GM12891 (cell line): ENCODE measurements at regions not wholly inside any gene's neighbourhood (a gene's known extent, or its start where the extent isn't known, plus 50 kb on each side); places are given as distances from the start of the nearest gene placed in this dataset.

Experiments used
- DNase-seq: peaks from one replicate; pipeline ENCODE4 v3.0.0; 2011; ENCODE audit warnings: low spot score; ENCODE audit not compliant: insufficient read length
- FAIRE-seq: peaks from 2 replicates; lab custom pipeline; 2011; peaks lifted over from hg19 to GRCh38; lab: Jason Lieb, UNC
- PAX5 ChIP-seq: IDR thresholded peaks from 2 replicates; pipeline ENCODE4 v1.6.1; 2011; ENCODE audit warnings: low read length, moderate library complexity, mild to moderate bottlenecking; ENCODE audit not compliant: insufficient read depth, severe bottlenecking
- POLR2A ChIP-seq: IDR thresholded peaks from 2 replicates; pipeline ENCODE4 v1.6.1; 2011; ENCODE audit warnings: low read depth, low read length, control low read depth
- POLR2AphosphoS5 ChIP-seq: IDR thresholded peaks from 2 replicates; pipeline ENCODE4 v1.6.1; 2011; ENCODE audit warnings: low read depth, low read length, control low read depth
- POU2F2 ChIP-seq: IDR thresholded peaks from 2 replicates; pipeline ENCODE4 v1.6.1; 2011; ENCODE audit warnings: low read depth, mild to moderate bottlenecking, control low read depth, low read length, moderate library complexity
- SPI1 ChIP-seq: IDR thresholded peaks from 2 replicates; pipeline ENCODE4 v1.6.1; 2011; ENCODE audit warnings: low read depth, low read length, control low read depth
- TAF1 ChIP-seq: IDR thresholded peaks from 2 replicates; pipeline ENCODE4 v1.6.1; 2011; ENCODE audit warnings: low read depth, low read length, control low read depth

- FAIRE-seq (no peak), DNase-seq (no peak)
- TF ChIP-seq POLR2A (no peak), TAF1 (no peak), POU2F2 (no peak), SPI1 (no peak), PAX5 (no peak)
Measured at GRCh38 chr13:106681997-106682396, 114.1 kb upstream of the ARGLU1 start.

- FAIRE-seq, result no peak
- DNase-seq, result no peak
- TF ChIP-seq POU2F2 (no peak), PAX5 (no peak), POLR2A (no peak), SPI1 (no peak), POLR2AphosphoS5 (no peak), TAF1 (no peak)
Measured at GRCh38 chr13:106681536-106681935, 113.6 kb upstream of the ARGLU1 start.

- TF ChIP-seq PAX5 (no peak), POLR2A (no peak)
- no peak for DNase-seq
- no peak for FAIRE-seq
Measured at GRCh38 chr13:106680796-106681472, 113.0 kb upstream of the ARGLU1 start.

- FAIRE-seq (no peak), DNase-seq (no peak)
- no peak for TF ChIP-seq POU2F2
- TF ChIP-seq POLR2AphosphoS5, result no peak
- TF ChIP-seq PAX5, result no peak
- no peak for TF ChIP-seq SPI1
- no peak for TF ChIP-seq TAF1
- no peak for TF ChIP-seq POLR2A
Measured at GRCh38 chr13:106678646-106679418, 110.9 kb upstream of the ARGLU1 start.

- FAIRE-seq (no peak), DNase-seq (no peak)
- TF ChIP-seq POLR2A (no peak), TAF1 (no peak), SPI1 (no peak), POLR2AphosphoS5 (no peak), PAX5 (no peak), POU2F2 (no peak)
Measured at GRCh38 chr13:106675311-106675710, 107.4 kb upstream of the ARGLU1 start.

- TF ChIP-seq SPI1, result no peak
- no peak for TF ChIP-seq POLR2AphosphoS5
- TF ChIP-seq PAX5, result no peak
- no peak for TF ChIP-seq TAF1
- FAIRE-seq (no peak), DNase-seq (no peak)
Measured at GRCh38 chr13:106660746-106661625, 93.0 kb upstream of the ARGLU1 start.

- TF ChIP-seq SPI1, result no peak
- no peak for TF ChIP-seq POU2F2
- no peak for TF ChIP-seq POLR2A
- no peak for TF ChIP-seq POLR2AphosphoS5
- TF ChIP-seq PAX5, result no peak
- no peak for TF ChIP-seq TAF1
- DNase-seq (no peak), FAIRE-seq (no peak)
Measured at GRCh38 chr13:106657104-106657503, 89.2 kb upstream of the ARGLU1 start.

GRCh38 chr13:106656186-106656585 lies 88.2 kb upstream of the ARGLU1 start:
- DNase-seq, result no peak
- TF ChIP-seq POLR2A (no peak), TAF1 (no peak), POU2F2 (no peak), POLR2AphosphoS5 (no peak), PAX5 (no peak), SPI1 (no peak)
- FAIRE-seq, result no peak

GRCh38 chr13:106651442-106651841 lies 83.5 kb upstream of the ARGLU1 start:
- FAIRE-seq (no peak), DNase-seq (no peak)
- no peak for TF ChIP-seq POLR2A
- TF ChIP-seq SPI1, result no peak
- no peak for TF ChIP-seq TAF1
- no peak for TF ChIP-seq POLR2AphosphoS5
- no peak for TF ChIP-seq POU2F2
- TF ChIP-seq PAX5, result no peak
